HEK293 (cell line): ENCODE measurements at regions not wholly inside any gene's neighbourhood (a gene's known extent, or its start where the extent isn't known, plus 50 kb on each side); places are given as distances from the start of the nearest gene placed in this dataset.
A peak's percentile ranks its signal among the peaks of the same experiment; 100 is the strongest.

Experiments
- CTCF ChIP-seq: fragments of 450-650 bp; formaldehyde crosslinking; IDR thresholded peaks from 2 replicates; pipeline ENCODE4 v1.5.1; 2016; ENCODE audit warnings: missing biosample characterization, missing genetic modification characterization
- GLI4 ChIP-seq: fragments of 450-650 bp; formaldehyde crosslinking; IDR thresholded peaks from 2 replicates; pipeline ENCODE4 v1.5.1; 2016; ENCODE audit warnings: missing biosample characterization, missing genetic modification characterization
- RBAK ChIP-seq: fragments of 450-650 bp; formaldehyde crosslinking; IDR thresholded peaks from 2 replicates; pipeline ENCODE4 v1.5.1; 2016; ENCODE audit warnings: missing biosample characterization, missing genetic modification characterization
- TCF7L2 ChIP-seq: IDR thresholded peaks from 2 replicates; pipeline ENCODE4 v1.6.1; 2011; ENCODE audit warnings: low read depth, mild to moderate bottlenecking, inconsistent platforms, low read length, moderate library complexity, borderline replicate concordance
- YY1 ChIP-seq: fragments of 450-650 bp; formaldehyde crosslinking; IDR thresholded peaks from 2 replicates; pipeline ENCODE4 v1.5.1; 2018; ENCODE audit warnings: missing biosample characterization, missing genetic modification characterization
- ZNF510 ChIP-seq: fragments of 450-650 bp; formaldehyde crosslinking; IDR thresholded peaks from 2 replicates; pipeline ENCODE4 v1.5.1; 2018; ENCODE audit warnings: mild to moderate bottlenecking, missing genetic modification characterization, missing biosample characterization; ENCODE audit not compliant: insufficient replicate concordance
- ZNF549 ChIP-seq: fragments of 450-650 bp; IDR thresholded peaks from 2 replicates; pipeline ENCODE4 v1.5.1; 2018; ENCODE audit warnings: missing biosample characterization, missing genetic modification characterization, mild to moderate bottlenecking, inconsistent platforms, moderate library complexity
- ZNF785 ChIP-seq: fragments of 450-650 bp; formaldehyde crosslinking; IDR thresholded peaks from 2 replicates; pipeline ENCODE4 v1.5.1; 2016; ENCODE audit warnings: missing biosample characterization, missing genetic modification characterization
- TF ChIP-seq, protein P1 (sequence below): fragments of 450-650 bp; formaldehyde crosslinking; IDR thresholded peaks from 2 replicates; pipeline ENCODE4 v1.5.1; 2016; ENCODE audit warnings: missing biosample characterization, missing genetic modification characterization, low read depth

GRCh38 chr9:79201636-79202035, 370.1 kb upstream of the TLE4 start:
- TF ChIP-seq CTCF (tag by site-specific recombination) = no peak
- TF ChIP-seq ZNF785 (tag by site-specific recombination) = no peak
- TF ChIP-seq TCF7L2 = 0 out of 2 replicates have a peak, but pooled peaks have one; percentile 63
- TF ChIP-seq YY1 (tag by site-specific recombination) = no peak
- TF ChIP-seq GLI4 (tag by site-specific recombination) = no peak
- TF ChIP-seq ZNF549 (tag by site-specific recombination) = no peak
- TF ChIP-seq ZNF510 = no peak
- TF ChIP-seq RBAK (tag by site-specific recombination) = no peak
- TF ChIP-seq, protein P1, sequence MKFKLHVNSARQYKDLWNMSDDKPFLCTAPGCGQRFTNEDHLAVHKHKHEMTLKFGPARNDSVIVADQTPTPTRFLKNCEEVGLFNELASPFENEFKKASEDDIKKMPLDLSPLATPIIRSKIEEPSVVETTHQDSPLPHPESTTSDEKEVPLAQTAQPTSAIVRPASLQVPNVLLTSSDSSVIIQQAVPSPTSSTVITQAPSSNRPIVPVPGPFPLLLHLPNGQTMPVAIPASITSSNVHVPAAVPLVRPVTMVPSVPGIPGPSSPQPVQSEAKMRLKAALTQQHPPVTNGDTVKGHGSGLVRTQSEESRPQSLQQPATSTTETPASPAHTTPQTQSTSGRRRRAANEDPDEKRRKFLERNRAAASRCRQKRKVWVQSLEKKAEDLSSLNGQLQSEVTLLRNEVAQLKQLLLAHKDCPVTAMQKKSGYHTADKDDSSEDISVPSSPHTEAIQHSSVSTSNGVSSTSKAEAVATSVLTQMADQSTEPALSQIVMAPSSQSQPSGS = no peak
